GM12878 (cell line): ENCODE measurements at regions not wholly inside any gene's neighbourhood (a gene's known extent, or its start where the extent isn't known, plus 50 kb on each side); places are given as distances from the start of the nearest gene placed in this dataset.

ENCODE experiments used
- MEF2B ChIP-seq: fragments of 450-650 bp; IDR thresholded peaks from 2 replicates; pipeline ENCODE4 v1.6.1; 2018; ENCODE audit warnings: mild to moderate bottlenecking, moderate library complexity; ENCODE audit not compliant: partially characterized antibody, poor library complexity, severe bottlenecking
- PAX5 ChIP-seq: IDR thresholded peaks from 2 replicates; pipeline ENCODE4 v1.6.1; 2011; ENCODE audit warnings: low read depth, low read length, borderline replicate concordance
- TF ChIP-seq, protein P1 (sequence below): IDR thresholded peaks from 2 replicates; pipeline ENCODE4 v1.6.1; 2012; ENCODE audit warnings: low read depth, low read length, improper control_type of control experiment

DNA sequence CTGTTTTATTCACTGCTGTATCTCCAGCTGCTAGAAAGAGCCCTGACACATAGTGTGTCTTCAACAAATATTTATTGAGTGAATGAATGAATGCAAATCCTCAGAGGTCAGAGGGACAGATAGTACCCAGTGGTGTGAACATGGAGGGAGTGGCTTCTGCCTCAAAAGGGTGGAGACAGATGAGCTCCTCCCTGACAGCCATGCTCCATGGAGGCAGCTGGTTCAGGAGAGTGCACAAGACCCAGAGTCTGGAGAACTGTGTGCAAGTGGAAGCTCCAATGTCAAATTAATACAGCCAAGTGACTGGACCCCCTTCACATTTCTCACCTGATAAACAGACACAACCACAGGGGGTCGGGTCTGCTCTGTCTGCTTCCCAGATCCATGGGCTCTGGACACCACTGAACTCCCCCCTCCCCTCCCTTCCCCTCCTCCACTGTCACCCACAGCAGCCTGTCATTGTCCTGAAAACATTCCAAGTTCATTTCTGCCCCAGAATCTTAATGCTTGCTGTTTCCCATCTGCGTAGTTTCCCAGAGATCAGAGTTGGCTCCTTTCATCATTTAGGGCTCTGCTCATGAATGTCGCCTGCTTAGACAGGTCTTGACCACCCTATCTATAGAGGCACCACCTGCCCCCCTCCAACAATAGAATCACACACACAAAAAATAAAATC, 312.9 kb upstream of the PODXL start:
- TF ChIP-seq, protein P1, sequence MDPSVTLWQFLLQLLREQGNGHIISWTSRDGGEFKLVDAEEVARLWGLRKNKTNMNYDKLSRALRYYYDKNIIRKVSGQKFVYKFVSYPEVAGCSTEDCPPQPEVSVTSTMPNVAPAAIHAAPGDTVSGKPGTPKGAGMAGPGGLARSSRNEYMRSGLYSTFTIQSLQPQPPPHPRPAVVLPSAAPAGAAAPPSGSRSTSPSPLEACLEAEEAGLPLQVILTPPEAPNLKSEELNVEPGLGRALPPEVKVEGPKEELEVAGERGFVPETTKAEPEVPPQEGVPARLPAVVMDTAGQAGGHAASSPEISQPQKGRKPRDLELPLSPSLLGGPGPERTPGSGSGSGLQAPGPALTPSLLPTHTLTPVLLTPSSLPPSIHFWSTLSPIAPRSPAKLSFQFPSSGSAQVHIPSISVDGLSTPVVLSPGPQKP = no peak
- TF ChIP-seq MEF2B = no peak
- TF ChIP-seq PAX5 = no peak
